ENCODE measurements at regions not wholly inside any gene's neighbourhood (a gene's known extent, or its start where the extent isn't known, plus 50 kb on each side); places are given as distances from the start of the nearest gene placed in this dataset.

DNA sequence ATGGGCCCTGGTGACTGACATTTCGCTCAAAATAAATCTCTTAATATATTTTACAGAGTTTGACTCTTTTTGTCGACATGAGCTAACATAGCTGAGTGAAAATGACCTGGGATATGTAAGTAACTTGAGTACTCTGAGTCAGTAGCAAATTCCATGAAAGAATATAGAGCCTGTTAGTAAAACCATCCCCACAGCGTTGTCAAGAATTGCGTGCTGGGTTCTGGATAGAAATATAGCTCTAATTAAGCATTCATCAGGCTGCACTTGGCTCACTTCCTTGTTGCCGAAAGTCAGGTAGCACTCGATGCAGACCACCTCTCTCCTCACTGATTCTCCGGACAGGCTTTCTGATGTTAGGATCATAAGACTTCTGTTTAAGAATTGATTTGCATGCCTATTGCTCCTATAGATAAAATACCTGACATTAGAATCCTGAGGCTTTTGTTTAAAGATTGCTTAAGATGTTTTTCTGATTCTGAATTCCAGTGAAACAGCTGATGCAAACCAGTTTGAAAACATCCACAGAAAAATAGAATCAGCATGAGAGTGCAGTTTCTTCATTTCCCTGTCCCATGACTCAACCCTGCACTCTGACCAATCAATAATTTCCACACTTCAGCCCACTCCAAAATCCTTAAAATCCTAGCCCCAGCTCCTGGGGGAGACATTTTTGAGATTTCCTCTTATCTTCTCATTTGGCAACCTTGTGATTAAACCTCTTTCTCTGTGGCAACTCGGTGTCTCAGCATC lies 310.6 kb downstream of the DIRAS2 start:
- no peak overlapping the region for H3K27ac ChIP-seq
- no peaks in the 10 kb centered on the region for H3K27me3 ChIP-seq (replicated peaks; ENCODE audit: insufficient read depth)
- H3K4me1 ChIP-seq (replicated peaks) = no peaks in the 10 kb centered on the region
- no peaks in the 10 kb centered on the region for H3K36me3 ChIP-seq
- TF ChIP-seq, protein P1, sequence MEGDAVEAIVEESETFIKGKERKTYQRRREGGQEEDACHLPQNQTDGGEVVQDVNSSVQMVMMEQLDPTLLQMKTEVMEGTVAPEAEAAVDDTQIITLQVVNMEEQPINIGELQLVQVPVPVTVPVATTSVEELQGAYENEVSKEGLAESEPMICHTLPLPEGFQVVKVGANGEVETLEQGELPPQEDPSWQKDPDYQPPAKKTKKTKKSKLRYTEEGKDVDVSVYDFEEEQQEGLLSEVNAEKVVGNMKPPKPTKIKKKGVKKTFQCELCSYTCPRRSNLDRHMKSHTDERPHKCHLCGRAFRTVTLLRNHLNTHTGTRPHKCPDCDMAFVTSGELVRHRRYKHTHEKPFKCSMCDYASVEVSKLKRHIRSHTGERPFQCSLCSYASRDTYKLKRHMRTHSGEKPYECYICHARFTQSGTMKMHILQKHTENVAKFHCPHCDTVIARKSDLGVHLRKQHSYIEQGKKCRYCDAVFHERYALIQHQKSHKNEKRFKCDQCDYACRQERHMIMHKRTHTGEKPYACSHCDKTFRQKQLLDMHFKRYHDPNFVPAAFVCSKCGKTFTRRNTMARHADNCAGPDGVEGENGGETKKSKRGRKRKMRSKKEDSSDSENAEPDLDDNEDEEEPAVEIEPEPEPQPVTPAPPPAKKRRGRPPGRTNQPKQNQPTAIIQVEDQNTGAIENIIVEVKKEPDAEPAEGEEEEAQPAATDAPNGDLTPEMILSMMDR (IDR thresholded peaks at IDR 0.05) = no peak
- H3K4me3 ChIP-seq = no peak overlapping the region
- no peak for DNase-seq (ENCODE audit: low spot score)
- no peaks in the 10 kb centered on the region for H3K9me3 ChIP-seq
- intact Hi-C loops (cut with DNase I) = no loop called here
- WGBS = 76% methylated on average over 8 of the region's 8 CpGs

DNA sequence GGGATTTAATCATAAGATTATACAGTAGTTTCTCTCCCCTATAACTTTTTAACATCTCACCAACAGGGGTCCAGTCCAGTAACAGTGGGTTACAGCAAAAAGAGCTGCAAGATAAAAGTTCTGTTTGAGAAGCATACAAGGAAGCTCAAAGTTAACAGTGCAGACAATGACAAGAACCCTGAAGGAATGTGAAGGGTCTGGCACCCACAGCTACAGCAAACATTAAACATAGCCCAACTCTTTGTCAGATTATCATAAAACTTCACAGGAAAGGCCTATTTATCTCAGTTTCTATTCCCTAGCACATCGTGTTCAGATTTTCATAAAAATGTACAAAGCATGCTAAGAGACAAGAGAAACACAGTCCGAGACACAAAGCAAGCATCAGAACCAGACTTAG lies 309.4 kb downstream of the DIRAS2 start:
- no peak overlapping the region for H3K4me3 ChIP-seq
- no peaks in the 10 kb centered on the region for H3K9me3 ChIP-seq
- H3K27me3 ChIP-seq (replicated peaks; ENCODE audit: insufficient read depth) = no peaks in the 10 kb centered on the region
- H3K36me3 ChIP-seq = no peaks in the 10 kb centered on the region
- no peak overlapping the region for H3K27ac ChIP-seq
- 28% methylated on average over 2 of the region's 2 CpGs for WGBS
- no peaks in the 10 kb centered on the region for H3K4me1 ChIP-seq (replicated peaks)
- intact Hi-C loops (cut with DNase I) = no loop called here
- TF ChIP-seq POLR2A (IDR thresholded peaks at IDR 0.05) (no peak), POLR2AphosphoS5 (IDR thresholded peaks at IDR 0.05) (no peak)
- TF ChIP-seq, protein P1 (IDR thresholded peaks at IDR 0.05) = no peak
- DNase-seq (ENCODE audit: low spot score) = no peak

DNA sequence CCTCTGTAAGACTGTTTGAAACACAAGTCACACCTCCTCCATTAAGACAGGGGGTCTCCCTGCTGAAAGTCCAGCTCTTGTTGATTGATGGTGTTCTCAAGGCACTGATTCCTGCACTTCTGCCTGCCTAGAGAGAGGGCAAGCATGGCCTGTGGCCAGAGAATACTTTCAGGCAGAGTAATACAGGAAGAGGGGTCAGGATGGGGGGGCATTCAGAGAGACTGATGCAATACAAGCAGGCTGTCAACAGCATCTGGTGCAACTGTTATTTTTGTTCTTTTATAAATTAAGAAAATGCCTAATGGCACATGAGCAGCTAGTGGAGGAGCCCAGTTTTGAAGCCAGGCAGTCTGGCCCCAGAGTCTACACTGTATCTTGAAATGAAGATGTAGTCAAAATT lies 302.2 kb downstream of the DIRAS2 start:
- intact Hi-C loops (cut with DNase I) = no loop called here
- DNase-seq (ENCODE audit: low spot score) = no peak
- Histone ChIP-seq H3K4me1 (replicated peaks) (no peaks in the 10 kb centered on the region), H3K27ac (no peak overlapping the region), H3K4me3 (no peak overlapping the region), H3K36me3 (no peaks in the 10 kb centered on the region), H3K9me3 (no peaks in the 10 kb centered on the region), H3K27me3 (replicated peaks; ENCODE audit: insufficient read depth) (no peaks in the 10 kb centered on the region)
- TF ChIP-seq POLR2A (IDR thresholded peaks at IDR 0.05) = no peak
- TF ChIP-seq, protein P1 (IDR thresholded peaks at IDR 0.05) = no peak
- TF ChIP-seq POLR2AphosphoS5 (IDR thresholded peaks at IDR 0.05) = no peak

DNA sequence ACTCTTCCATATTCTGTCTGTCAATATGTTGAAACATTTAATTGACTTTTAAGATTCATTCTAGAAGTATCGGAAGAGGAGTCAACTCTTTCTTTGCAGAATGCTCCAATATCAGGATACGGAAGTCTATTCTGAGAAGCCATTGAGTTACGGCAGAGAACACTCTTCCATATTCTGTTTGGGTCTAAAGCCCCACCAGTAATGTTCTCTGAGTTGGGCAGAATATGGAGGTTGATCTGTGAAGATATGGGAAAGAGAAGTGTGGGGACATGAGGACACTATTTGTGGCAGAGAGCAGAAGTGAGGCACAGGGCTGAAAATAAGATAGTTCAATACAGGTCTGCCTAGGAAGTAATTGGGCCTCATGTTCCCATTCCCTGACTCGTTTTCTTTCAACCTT lies 300.0 kb downstream of the DIRAS2 start:
- intact Hi-C loops (cut with DNase I) = no loop called here
- 78% methylated on average over 4 of the region's 4 CpGs for WGBS
- TF ChIP-seq POLR2AphosphoS5 (IDR thresholded peaks at IDR 0.05) (no peak), POLR2A (IDR thresholded peaks at IDR 0.05) (no peak)
- TF ChIP-seq, protein P1 (IDR thresholded peaks at IDR 0.05) = no peak
- Histone ChIP-seq H3K9me3 (no peaks in the 10 kb centered on the region), H3K27ac (no peak overlapping the region), H3K27me3 (replicated peaks; ENCODE audit: insufficient read depth) (no peaks in the 10 kb centered on the region), H3K36me3 (no peaks in the 10 kb centered on the region), H3K4me1 (replicated peaks) (no peaks in the 10 kb centered on the region), H3K4me3 (no peak overlapping the region)
- no peak for DNase-seq (ENCODE audit: low spot score)

DNA sequence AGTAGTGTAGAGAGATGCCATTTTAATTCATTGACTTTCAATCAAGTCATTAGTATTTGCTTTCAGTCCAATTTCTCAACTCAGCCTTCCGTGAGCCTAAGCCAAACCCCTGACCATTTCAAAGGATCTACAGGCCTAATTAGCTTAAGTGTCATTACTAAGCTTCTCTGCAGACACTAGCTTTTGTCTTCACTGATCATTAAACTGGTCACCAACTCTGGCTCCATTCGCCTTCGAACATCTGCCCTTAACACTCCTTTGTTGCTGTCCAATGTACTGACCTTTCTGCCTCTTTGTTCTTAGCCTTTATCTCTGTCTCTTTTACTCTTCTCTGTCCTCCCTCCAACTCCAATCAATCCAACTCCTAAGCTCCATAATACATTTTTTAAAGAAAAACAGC lies 299.3 kb downstream of the DIRAS2 start:
- no peak for DNase-seq (ENCODE audit: low spot score)
- Histone ChIP-seq H3K4me1 (replicated peaks) (no peaks in the 10 kb centered on the region), H3K27ac (no peak overlapping the region), H3K9me3 (no peaks in the 10 kb centered on the region), H3K27me3 (replicated peaks; ENCODE audit: insufficient read depth) (no peaks in the 10 kb centered on the region), H3K4me3 (no peak overlapping the region), H3K36me3 (no peaks in the 10 kb centered on the region)
- no peak for TF ChIP-seq POLR2A (IDR thresholded peaks at IDR 0.05)
- TF ChIP-seq, protein P1 (IDR thresholded peaks at IDR 0.05) = no peak
- WGBS = 71% methylated on average over 3 of the region's 3 CpGs
- intact Hi-C loops (cut with DNase I) = no loop called here
